K562 (cell line): ENCODE measurements at regions not wholly inside any gene's neighbourhood (a gene's known extent, or its start where the extent isn't known, plus 50 kb on each side); places are given as distances from the start of the nearest gene placed in this dataset.

Experiments
- BDP1 ChIP-seq: IDR thresholded peaks from 3 replicates; pipeline ENCODE4 v1.6.1; 2011; ENCODE audit not compliant: insufficient read length, insufficient read depth
- DMBX1 ChIP-seq: fragments of 250-450 bp; sonication (Bioruptor Pico); IDR thresholded peaks from 2 replicates; pipeline ENCODE4 v1.8.0; 2022; ENCODE audit warnings: inconsistent platforms, mild to moderate bottlenecking, moderate library complexity, borderline replicate concordance
- ZC3H11A ChIP-seq: IDR thresholded peaks from 2 replicates; pipeline ENCODE4 v1.6.1; 2012; ENCODE audit warnings: low read depth, low read length, improper control_type of control experiment
- ZFX ChIP-seq: sonication (generic); formaldehyde crosslinking; IDR thresholded peaks from 2 replicates; pipeline ENCODE4 v1.8.0; 2022; ENCODE audit warnings: mild to moderate bottlenecking, missing genetic modification reagents, moderate library complexity
- ZNF561 ChIP-seq: fragments of 450-650 bp; formaldehyde crosslinking; conservative IDR thresholded peaks from 2 replicates; pipeline ENCODE4 v1.4.0; 2020; ENCODE audit warnings: mild to moderate bottlenecking, moderate library complexity
- ZNF778 ChIP-seq: fragments of 450-650 bp; formaldehyde crosslinking; IDR thresholded peaks from 2 replicates; pipeline ENCODE4 v1.4.0; 2020; ENCODE audit warnings: mild to moderate bottlenecking, moderate library complexity
- TF ChIP-seq, protein P1 (sequence below): fragments of 200-600 bp; sonication (generic); IDR thresholded peaks from one replicate; pipeline ENCODE4 v1.6.1; 2012; ENCODE audit warnings: mild to moderate bottlenecking, low read depth, low read length, inconsistent platforms
- TF ChIP-seq, protein P2 (sequence below): sonication (generic); formaldehyde crosslinking; IDR thresholded peaks from 2 replicates; pipeline ENCODE4 v1.8.0; 2022; ENCODE audit warnings: missing genetic modification reagents, mild to moderate bottlenecking, moderate library complexity, borderline replicate concordance
- TF ChIP-seq, protein P3 (sequence below): sonication (generic); formaldehyde crosslinking; IDR thresholded peaks from 2 replicates; pipeline ENCODE4 v1.8.1; 2023; ENCODE audit warnings: missing genetic modification reagents, mild to moderate bottlenecking, borderline replicate concordance

DNA sequence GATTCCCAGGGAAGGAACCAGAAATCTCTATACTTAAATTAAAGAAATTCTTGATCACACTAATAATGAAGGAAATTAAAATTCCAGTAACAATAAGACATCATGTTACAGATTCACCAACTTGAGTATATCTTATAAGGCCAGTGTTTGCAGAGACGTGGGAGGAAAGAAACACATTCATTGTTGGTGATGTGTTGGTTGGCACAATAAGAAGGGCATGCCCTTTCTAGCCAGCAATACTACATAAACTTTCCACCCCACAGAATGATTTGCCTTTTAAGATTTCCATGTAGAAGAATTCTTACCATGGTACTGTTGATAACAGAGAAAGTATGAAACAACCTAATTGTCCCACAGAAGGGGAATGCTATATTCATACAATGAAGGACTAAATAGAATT lies 581.5 kb downstream of the STIM2 start (continued):
- TF ChIP-seq, protein P1, sequence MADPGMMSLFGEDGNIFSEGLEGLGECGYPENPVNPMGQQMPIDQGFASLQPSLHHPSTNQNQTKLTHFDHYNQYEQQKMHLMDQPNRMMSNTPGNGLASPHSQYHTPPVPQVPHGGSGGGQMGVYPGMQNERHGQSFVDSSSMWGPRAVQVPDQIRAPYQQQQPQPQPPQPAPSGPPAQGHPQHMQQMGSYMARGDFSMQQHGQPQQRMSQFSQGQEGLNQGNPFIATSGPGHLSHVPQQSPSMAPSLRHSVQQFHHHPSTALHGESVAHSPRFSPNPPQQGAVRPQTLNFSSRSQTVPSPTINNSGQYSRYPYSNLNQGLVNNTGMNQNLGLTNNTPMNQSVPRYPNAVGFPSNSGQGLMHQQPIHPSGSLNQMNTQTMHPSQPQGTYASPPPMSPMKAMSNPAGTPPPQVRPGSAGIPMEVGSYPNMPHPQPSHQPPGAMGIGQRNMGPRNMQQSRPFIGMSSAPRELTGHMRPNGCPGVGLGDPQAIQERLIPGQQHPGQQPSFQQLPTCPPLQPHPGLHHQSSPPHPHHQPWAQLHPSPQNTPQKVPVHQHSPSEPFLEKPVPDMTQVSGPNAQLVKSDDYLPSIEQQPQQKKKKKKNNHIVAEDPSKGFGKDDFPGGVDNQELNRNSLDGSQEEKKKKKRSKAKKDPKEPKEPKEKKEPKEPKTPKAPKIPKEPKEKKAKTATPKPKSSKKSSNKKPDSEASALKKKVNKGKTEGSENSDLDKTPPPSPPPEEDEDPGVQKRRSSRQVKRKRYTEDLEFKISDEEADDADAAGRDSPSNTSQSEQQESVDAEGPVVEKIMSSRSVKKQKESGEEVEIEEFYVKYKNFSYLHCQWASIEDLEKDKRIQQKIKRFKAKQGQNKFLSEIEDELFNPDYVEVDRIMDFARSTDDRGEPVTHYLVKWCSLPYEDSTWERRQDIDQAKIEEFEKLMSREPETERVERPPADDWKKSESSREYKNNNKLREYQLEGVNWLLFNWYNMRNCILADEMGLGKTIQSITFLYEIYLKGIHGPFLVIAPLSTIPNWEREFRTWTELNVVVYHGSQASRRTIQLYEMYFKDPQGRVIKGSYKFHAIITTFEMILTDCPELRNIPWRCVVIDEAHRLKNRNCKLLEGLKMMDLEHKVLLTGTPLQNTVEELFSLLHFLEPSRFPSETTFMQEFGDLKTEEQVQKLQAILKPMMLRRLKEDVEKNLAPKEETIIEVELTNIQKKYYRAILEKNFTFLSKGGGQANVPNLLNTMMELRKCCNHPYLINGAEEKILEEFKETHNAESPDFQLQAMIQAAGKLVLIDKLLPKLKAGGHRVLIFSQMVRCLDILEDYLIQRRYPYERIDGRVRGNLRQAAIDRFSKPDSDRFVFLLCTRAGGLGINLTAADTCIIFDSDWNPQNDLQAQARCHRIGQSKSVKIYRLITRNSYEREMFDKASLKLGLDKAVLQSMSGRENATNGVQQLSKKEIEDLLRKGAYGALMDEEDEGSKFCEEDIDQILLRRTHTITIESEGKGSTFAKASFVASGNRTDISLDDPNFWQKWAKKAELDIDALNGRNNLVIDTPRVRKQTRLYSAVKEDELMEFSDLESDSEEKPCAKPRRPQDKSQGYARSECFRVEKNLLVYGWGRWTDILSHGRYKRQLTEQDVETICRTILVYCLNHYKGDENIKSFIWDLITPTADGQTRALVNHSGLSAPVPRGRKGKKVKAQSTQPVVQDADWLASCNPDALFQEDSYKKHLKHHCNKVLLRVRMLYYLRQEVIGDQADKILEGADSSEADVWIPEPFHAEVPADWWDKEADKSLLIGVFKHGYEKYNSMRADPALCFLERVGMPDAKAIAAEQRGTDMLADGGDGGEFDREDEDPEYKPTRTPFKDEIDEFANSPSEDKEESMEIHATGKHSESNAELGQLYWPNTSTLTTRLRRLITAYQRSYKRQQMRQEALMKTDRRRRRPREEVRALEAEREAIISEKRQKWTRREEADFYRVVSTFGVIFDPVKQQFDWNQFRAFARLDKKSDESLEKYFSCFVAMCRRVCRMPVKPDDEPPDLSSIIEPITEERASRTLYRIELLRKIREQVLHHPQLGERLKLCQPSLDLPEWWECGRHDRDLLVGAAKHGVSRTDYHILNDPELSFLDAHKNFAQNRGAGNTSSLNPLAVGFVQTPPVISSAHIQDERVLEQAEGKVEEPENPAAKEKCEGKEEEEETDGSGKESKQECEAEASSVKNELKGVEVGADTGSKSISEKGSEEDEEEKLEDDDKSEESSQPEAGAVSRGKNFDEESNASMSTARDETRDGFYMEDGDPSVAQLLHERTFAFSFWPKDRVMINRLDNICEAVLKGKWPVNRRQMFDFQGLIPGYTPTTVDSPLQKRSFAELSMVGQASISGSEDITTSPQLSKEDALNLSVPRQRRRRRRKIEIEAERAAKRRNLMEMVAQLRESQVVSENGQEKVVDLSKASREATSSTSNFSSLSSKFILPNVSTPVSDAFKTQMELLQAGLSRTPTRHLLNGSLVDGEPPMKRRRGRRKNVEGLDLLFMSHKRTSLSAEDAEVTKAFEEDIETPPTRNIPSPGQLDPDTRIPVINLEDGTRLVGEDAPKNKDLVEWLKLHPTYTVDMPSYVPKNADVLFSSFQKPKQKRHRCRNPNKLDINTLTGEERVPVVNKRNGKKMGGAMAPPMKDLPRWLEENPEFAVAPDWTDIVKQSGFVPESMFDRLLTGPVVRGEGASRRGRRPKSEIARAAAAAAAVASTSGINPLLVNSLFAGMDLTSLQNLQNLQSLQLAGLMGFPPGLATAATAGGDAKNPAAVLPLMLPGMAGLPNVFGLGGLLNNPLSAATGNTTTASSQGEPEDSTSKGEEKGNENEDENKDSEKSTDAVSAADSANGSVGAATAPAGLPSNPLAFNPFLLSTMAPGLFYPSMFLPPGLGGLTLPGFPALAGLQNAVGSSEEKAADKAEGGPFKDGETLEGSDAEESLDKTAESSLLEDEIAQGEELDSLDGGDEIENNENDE, result no peak
- TF ChIP-seq, protein P2, sequence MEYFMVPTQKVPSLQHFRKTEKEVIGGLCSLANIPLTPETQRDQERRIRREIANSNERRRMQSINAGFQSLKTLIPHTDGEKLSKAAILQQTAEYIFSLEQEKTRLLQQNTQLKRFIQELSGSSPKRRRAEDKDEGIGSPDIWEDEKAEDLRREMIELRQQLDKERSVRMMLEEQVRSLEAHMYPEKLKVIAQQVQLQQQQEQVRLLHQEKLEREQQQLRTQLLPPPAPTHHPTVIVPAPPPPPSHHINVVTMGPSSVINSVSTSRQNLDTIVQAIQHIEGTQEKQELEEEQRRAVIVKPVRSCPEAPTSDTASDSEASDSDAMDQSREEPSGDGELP (CRISPR knock-in tag), result no peak
- TF ChIP-seq ZC3H11A, result no peak
- no peak for TF ChIP-seq ZFX (CRISPR knock-in tag)
- TF ChIP-seq, protein P3, sequence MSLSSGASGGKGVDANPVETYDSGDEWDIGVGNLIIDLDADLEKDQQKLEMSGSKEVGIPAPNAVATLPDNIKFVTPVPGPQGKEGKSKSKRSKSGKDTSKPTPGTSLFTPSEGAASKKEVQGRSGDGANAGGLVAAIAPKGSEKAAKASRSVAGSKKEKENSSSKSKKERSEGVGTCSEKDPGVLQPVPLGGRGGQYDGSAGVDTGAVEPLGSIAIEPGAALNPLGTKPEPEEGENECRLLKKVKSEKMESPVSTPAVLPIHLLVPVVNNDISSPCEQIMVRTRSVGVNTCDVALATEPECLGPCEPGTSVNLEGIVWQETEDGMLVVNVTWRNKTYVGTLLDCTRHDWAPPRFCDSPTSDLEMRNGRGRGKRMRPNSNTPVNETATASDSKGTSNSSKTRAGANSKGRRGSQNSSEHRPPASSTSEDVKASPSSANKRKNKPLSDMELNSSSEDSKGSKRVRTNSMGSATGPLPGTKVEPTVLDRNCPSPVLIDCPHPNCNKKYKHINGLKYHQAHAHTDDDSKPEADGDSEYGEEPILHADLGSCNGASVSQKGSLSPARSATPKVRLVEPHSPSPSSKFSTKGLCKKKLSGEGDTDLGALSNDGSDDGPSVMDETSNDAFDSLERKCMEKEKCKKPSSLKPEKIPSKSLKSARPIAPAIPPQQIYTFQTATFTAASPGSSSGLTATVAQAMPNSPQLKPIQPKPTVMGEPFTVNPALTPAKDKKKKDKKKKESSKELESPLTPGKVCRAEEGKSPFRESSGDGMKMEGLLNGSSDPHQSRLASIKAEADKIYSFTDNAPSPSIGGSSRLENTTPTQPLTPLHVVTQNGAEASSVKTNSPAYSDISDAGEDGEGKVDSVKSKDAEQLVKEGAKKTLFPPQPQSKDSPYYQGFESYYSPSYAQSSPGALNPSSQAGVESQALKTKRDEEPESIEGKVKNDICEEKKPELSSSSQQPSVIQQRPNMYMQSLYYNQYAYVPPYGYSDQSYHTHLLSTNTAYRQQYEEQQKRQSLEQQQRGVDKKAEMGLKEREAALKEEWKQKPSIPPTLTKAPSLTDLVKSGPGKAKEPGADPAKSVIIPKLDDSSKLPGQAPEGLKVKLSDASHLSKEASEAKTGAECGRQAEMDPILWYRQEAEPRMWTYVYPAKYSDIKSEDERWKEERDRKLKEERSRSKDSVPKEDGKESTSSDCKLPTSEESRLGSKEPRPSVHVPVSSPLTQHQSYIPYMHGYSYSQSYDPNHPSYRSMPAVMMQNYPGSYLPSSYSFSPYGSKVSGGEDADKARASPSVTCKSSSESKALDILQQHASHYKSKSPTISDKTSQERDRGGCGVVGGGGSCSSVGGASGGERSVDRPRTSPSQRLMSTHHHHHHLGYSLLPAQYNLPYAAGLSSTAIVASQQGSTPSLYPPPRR (CRISPR knock-in tag), result no peak
- no peak for TF ChIP-seq ZNF778 (CRISPR knock-in tag)
- TF ChIP-seq ZNF561 (CRISPR knock-in tag), result no peak
- TF ChIP-seq BDP1, result no peak
- TF ChIP-seq DMBX1, result no peak
